ENCODE measurements at regions not wholly inside any gene's neighbourhood (a gene's known extent, or its start where the extent isn't known, plus 50 kb on each side); places are given as distances from the start of the nearest gene placed in this dataset.

DNA sequence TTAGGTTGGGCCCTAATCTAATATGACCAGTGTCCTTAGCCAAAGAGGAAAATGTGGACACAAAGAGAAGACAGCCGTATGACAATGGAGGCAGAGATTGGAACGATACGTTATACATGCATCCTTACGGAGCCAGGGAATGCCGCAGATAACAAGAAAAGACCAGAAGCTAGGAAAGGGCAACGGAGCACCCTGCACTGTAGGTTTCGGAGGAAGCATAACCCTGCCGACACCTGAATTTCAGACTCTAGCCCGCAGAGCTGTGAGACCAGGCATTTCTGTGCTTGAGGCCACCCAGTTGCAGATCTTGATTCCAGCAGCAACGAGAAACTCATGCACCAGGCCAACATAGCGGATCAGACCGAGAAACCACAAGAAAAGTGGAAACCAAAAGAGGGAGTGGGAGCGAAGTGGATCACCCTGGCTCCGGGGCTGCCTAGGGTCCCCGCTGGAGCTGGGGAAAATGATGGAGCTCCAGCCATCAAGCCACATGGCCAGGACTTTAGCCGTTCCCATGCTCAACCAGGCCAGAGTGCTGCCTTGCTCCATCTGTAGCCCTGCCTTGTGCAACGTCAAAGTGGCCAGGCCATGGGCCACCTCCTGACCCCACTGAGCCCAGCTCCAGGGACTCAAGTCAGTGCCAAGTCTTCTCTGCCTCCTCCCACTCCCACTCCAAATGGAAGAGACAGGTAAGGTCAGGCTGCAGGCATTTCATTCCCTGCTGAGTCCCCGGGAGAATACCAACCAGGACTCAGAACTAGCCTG lies 51.7 kb upstream of the RPL38 start:
- DNase-seq (ENCODE audit: low spot score): no peak
- no peaks in the 10 kb centered on the region; the same call in 1 of the 2 replicates for H3K27me3 Mint-ChIP-seq (ENCODE audit: low read depth)
- no peak for ATAC-seq
- no peaks in the 10 kb centered on the region for H3K36me3 Mint-ChIP-seq
- H3K4me1 Mint-ChIP-seq: peaks cover 18% of the 10 kb centered on the region
- no peak overlapping the region for H3K4me3 Mint-ChIP-seq
- TF ChIP-seq ZNF416 (CRISPR knock-in tag; IDR thresholded peaks at IDR 0.05): no peak
- no peak for TF ChIP-seq TP53 (CRISPR knock-in tag; IDR thresholded peaks at IDR 0.05)
- no peak for TF ChIP-seq GABPB1 (CRISPR knock-in tag; IDR thresholded peaks at IDR 0.05)
- TF ChIP-seq, protein P1, sequence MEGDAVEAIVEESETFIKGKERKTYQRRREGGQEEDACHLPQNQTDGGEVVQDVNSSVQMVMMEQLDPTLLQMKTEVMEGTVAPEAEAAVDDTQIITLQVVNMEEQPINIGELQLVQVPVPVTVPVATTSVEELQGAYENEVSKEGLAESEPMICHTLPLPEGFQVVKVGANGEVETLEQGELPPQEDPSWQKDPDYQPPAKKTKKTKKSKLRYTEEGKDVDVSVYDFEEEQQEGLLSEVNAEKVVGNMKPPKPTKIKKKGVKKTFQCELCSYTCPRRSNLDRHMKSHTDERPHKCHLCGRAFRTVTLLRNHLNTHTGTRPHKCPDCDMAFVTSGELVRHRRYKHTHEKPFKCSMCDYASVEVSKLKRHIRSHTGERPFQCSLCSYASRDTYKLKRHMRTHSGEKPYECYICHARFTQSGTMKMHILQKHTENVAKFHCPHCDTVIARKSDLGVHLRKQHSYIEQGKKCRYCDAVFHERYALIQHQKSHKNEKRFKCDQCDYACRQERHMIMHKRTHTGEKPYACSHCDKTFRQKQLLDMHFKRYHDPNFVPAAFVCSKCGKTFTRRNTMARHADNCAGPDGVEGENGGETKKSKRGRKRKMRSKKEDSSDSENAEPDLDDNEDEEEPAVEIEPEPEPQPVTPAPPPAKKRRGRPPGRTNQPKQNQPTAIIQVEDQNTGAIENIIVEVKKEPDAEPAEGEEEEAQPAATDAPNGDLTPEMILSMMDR (IDR thresholded peaks at IDR 0.05): no peak
- no peak for TF ChIP-seq RORB (CRISPR knock-in tag; IDR thresholded peaks at IDR 0.05)
- TF ChIP-seq HMGXB4 (CRISPR knock-in tag; IDR thresholded peaks at IDR 0.05): no peak
- TF ChIP-seq, protein P2, sequence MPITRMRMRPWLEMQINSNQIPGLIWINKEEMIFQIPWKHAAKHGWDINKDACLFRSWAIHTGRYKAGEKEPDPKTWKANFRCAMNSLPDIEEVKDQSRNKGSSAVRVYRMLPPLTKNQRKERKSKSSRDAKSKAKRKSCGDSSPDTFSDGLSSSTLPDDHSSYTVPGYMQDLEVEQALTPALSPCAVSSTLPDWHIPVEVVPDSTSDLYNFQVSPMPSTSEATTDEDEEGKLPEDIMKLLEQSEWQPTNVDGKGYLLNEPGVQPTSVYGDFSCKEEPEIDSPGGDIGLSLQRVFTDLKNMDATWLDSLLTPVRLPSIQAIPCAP (CRISPR knock-in tag; IDR thresholded peaks at IDR 0.05): no peak
- TF ChIP-seq MXD4 (CRISPR knock-in tag; IDR thresholded peaks at IDR 0.05; ENCODE audit: borderline replicate concordance): no peak
- TF ChIP-seq ZNF263 (CRISPR knock-in tag; IDR thresholded peaks at IDR 0.05; ENCODE audit: low read depth): no peak
- no peak for TF ChIP-seq PRDM15 (CRISPR knock-in tag; IDR thresholded peaks at IDR 0.05)
- H3K27ac Mint-ChIP-seq: no peak overlapping the region
- CTCF ChIA-PET: no interaction called here
- H3K9me3 Mint-ChIP-seq: 0 out of 2 replicates have a peak, but pooled peaks cover 5% of the 10 kb centered on the region
- POLR2A ChIA-PET: no interaction called here

DNA sequence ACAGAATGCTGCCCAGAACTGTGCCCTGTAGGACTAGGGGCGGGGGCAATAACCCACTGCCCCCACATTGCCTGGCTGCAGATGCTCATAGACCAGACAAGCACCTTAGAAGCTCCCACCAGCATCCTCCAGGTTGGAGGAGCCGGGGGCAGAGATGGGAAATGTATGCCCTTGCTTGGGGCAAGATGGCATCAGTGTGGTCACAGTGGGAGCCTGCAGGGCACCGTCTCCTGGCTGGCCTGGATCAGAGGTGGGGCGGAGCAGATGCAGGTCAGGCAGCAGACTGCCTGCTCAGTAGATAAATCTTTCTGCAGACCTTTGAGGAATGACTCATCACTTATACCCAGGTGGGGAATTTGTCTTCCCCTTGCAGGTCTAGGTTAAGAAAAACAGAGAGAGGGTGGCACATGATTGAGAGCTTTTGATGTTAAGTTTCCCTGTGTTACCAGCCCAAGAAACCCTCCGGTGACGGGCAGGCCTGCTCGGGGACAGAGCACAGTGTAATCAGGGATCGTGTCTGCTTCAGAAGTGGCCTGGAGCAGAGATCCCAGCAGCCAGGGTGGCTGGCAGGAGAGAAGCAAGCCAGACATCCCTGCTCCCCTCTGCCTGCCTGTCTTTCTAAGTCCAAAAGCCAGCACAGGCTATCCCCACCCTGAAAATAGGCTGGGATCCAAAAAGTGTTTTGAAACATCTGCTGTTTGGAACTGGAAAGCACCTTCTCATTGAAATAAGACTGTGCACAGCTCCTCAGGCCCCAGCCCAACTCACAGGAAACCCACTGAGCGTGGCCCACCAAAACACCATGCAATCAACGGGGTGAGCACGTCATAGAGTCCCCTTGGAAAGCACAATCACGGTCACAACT lies 50.7 kb upstream of the RPL38 start:
- Mint-ChIP-seq H3K27ac (no peak overlapping the region), H3K9me3 (0 out of 2 replicates have a peak, but pooled peaks cover 7% of the 10 kb centered on the region), H3K36me3 (no peaks in the 10 kb centered on the region), H3K4me1 (peaks cover 17% of the 10 kb centered on the region), H3K4me3 (no peak overlapping the region), H3K27me3 (ENCODE audit: low read depth) (no peaks in the 10 kb centered on the region; the same call in 1 of the 2 replicates)
- POLR2A ChIA-PET: no interaction called here
- DNase-seq (ENCODE audit: low spot score): no peak
- TF ChIP-seq, protein P3, sequence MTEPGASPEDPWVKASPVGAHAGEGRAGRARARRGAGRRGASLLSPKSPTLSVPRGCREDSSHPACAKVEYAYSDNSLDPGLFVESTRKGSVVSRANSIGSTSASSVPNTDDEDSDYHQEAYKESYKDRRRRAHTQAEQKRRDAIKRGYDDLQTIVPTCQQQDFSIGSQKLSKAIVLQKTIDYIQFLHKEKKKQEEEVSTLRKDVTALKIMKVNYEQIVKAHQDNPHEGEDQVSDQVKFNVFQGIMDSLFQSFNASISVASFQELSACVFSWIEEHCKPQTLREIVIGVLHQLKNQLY (CRISPR knock-in tag; IDR thresholded peaks at IDR 0.05): no peak
- no peak for TF ChIP-seq ZNF512 (CRISPR knock-in tag; IDR thresholded peaks at IDR 0.05; ENCODE audit: borderline replicate concordance)
- TF ChIP-seq RELA (CRISPR knock-in tag; IDR thresholded peaks at IDR 0.05; ENCODE audit: borderline replicate concordance): no peak
- no peak for TF ChIP-seq NFYB (CRISPR knock-in tag; conservative IDR thresholded peaks at IDR 0.05; ENCODE audit: low read depth)
- no peak for TF ChIP-seq CREB1 (CRISPR knock-in tag; IDR thresholded peaks at IDR 0.05)
- no peak for TF ChIP-seq GRHL2 (CRISPR knock-in tag; IDR thresholded peaks at IDR 0.05; ENCODE audit: insufficient replicate concordance, severe bottlenecking)
- TF ChIP-seq ELF4 (CRISPR knock-in tag; IDR thresholded peaks at IDR 0.05; ENCODE audit: low read depth): no peak
- TF ChIP-seq ATF6 (CRISPR knock-in tag; IDR thresholded peaks at IDR 0.05): no peak
- no peak for ATAC-seq
- CTCF ChIA-PET: interaction anchor here (1.7 to 2.1 kb wide), 3 partner anchors 10 to 63 kb away, joined by 8 to 11 read pairs (median 10); no protein-coding TSS in a partner anchor
